ENCODE measurements at regions not wholly inside any gene's neighbourhood (a gene's known extent, or its start where the extent isn't known, plus 50 kb on each side); places are given as distances from the start of the nearest gene placed in this dataset.

DNA sequence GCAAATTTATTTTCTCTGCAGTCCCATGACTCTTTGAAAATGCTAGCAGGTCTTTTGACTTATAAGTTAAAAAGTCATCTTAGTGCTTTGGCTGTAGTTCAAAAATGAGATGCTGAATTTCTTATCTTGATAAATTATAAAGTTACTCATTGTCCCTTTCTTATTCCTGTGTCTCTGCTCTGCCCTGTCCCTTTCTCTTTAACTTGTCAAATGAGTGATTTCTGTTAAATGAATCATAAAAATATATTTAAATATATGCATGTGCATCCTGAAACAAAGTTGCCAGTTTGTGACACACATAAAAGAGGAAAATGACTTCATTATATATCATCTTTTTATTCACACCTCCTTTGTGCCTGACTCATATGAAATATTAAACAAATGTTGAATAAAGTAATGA lies 1097.3 kb upstream of the EPHA6 start:
- H3K9ac ChIP-seq (ENCODE audit: low read length): no peak overlapping the region
- no peaks in the 10 kb centered on the region for H3F3A ChIP-seq (ENCODE audit: insufficient read depth, low read length)
- H3K79me2 ChIP-seq (ENCODE audit: insufficient read depth, low read length): no peaks in the 10 kb centered on the region
- TF ChIP-seq, protein P1, sequence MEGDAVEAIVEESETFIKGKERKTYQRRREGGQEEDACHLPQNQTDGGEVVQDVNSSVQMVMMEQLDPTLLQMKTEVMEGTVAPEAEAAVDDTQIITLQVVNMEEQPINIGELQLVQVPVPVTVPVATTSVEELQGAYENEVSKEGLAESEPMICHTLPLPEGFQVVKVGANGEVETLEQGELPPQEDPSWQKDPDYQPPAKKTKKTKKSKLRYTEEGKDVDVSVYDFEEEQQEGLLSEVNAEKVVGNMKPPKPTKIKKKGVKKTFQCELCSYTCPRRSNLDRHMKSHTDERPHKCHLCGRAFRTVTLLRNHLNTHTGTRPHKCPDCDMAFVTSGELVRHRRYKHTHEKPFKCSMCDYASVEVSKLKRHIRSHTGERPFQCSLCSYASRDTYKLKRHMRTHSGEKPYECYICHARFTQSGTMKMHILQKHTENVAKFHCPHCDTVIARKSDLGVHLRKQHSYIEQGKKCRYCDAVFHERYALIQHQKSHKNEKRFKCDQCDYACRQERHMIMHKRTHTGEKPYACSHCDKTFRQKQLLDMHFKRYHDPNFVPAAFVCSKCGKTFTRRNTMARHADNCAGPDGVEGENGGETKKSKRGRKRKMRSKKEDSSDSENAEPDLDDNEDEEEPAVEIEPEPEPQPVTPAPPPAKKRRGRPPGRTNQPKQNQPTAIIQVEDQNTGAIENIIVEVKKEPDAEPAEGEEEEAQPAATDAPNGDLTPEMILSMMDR (IDR thresholded peaks at IDR 0.05; ENCODE audit: low read length): no peak
- TF ChIP-seq EZH2 (IDR thresholded peaks at IDR 0.05; ENCODE audit: borderline replicate concordance, low read length): no peak
- H3K4me3 ChIP-seq (ENCODE audit: low read depth, low read length, poor library complexity, severe bottlenecking): no peak overlapping the region
- H3K4me1 ChIP-seq (ENCODE audit: insufficient read depth, low read length, severe bottlenecking): no peaks in the 10 kb centered on the region
- no peaks in the 10 kb centered on the region for H3K9me2 ChIP-seq (ENCODE audit: low read depth, low read length)
- H4K20me1 ChIP-seq (ENCODE audit: insufficient read depth, low read length): no peaks in the 10 kb centered on the region
- H3K36me3 ChIP-seq (ENCODE audit: insufficient read depth, low read length): no peaks in the 10 kb centered on the region
- no peak overlapping the region for H3K27ac ChIP-seq (ENCODE audit: low read depth, low read length, poor library complexity, severe bottlenecking)
- no peaks in the 10 kb centered on the region for H3K27me3 ChIP-seq (ENCODE audit: insufficient read depth, low read length)
- H2AFZ ChIP-seq (ENCODE audit: low read length): no peak overlapping the region
- H3K4me2 ChIP-seq (ENCODE audit: low read length): no peak overlapping the region
- no peaks in the 10 kb centered on the region for H3K9me3 ChIP-seq (ENCODE audit: low read length)

DNA sequence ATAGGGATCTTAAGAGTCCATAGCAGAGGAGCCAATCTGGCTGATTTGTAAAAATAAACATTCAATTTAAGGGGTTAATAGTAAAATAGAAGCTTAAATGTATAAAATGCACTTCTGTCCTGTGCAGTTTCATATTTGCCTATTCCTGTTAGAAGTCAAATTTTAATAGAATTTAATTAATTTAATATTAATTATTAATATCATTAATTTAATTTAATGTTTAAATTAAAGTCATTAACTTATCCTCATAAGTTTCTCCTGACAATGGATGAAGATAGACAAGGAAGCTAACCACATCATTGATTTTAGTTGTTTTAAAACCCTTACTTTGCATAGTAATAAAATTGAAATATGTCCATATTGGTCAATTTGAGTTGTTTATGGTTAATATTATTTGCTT lies 1096.2 kb upstream of the EPHA6 start:
- no peaks in the 10 kb centered on the region for H3K36me3 ChIP-seq (ENCODE audit: insufficient read depth, low read length)
- H3K27ac ChIP-seq (ENCODE audit: low read depth, low read length, poor library complexity, severe bottlenecking): no peak overlapping the region
- no peaks in the 10 kb centered on the region for H3F3A ChIP-seq (ENCODE audit: insufficient read depth, low read length)
- no peak overlapping the region for H3K4me3 ChIP-seq (ENCODE audit: low read depth, low read length, poor library complexity, severe bottlenecking)
- H3K9ac ChIP-seq (ENCODE audit: low read length): no peak overlapping the region
- H3K9me2 ChIP-seq (ENCODE audit: low read depth, low read length): no peaks in the 10 kb centered on the region
- H3K9me3 ChIP-seq (ENCODE audit: low read length): no peaks in the 10 kb centered on the region
- no peaks in the 10 kb centered on the region for H3K79me2 ChIP-seq (ENCODE audit: insufficient read depth, low read length)
- no peaks in the 10 kb centered on the region for H4K20me1 ChIP-seq (ENCODE audit: insufficient read depth, low read length)
- H3K4me2 ChIP-seq (ENCODE audit: low read length): no peak overlapping the region
- no peaks in the 10 kb centered on the region for H3K27me3 ChIP-seq (ENCODE audit: insufficient read depth, low read length)
- H2AFZ ChIP-seq (ENCODE audit: low read length): no peak overlapping the region
- no peaks in the 10 kb centered on the region for H3K4me1 ChIP-seq (ENCODE audit: insufficient read depth, low read length, severe bottlenecking)
- TF ChIP-seq EZH2 (IDR thresholded peaks at IDR 0.05; ENCODE audit: borderline replicate concordance, low read length): no peak
- TF ChIP-seq, protein P1 (IDR thresholded peaks at IDR 0.05; ENCODE audit: low read length): no peak

DNA sequence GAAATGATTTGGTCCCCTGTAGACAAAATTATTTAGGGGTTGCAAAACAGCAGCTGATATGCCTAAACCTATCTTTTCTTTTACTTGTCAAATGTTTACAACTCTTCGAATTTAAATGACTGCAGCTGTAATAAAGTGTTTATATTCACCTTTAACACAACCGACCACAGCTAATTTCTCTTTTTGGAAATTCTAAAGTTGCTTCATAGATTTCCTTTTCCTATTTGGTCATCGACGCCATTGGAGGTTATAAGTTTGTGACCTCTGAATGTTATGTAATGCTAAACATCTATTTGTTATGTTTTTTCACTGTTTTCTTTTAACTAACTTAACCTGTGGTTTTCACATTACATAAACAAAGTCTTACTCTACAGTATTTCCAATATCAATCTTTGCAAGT lies 1094.9 kb upstream of the EPHA6 start:
- no peaks in the 10 kb centered on the region for H3K9me2 ChIP-seq (ENCODE audit: low read depth, low read length)

More for the DNA sequence above, 1094.9 kb upstream of the EPHA6 start:
- Histone ChIP-seq H3K9ac (ENCODE audit: low read length) (no peak overlapping the region), H2AFZ (ENCODE audit: low read length) (no peak overlapping the region), H3K27me3 (ENCODE audit: insufficient read depth, low read length) (no peaks in the 10 kb centered on the region), H3K4me1 (ENCODE audit: insufficient read depth, low read length, severe bottlenecking) (no peaks in the 10 kb centered on the region), H3K36me3 (ENCODE audit: insufficient read depth, low read length) (no peaks in the 10 kb centered on the region), H3K9me3 (ENCODE audit: low read length) (no peaks in the 10 kb centered on the region), H3K79me2 (ENCODE audit: insufficient read depth, low read length) (no peaks in the 10 kb centered on the region), H3K27ac (ENCODE audit: low read depth, low read length, poor library complexity, severe bottlenecking) (no peak overlapping the region), H3K4me2 (ENCODE audit: low read length) (no peak overlapping the region), H3F3A (ENCODE audit: insufficient read depth, low read length) (no peaks in the 10 kb centered on the region), H4K20me1 (ENCODE audit: insufficient read depth, low read length) (no peaks in the 10 kb centered on the region), H3K4me3 (ENCODE audit: low read depth, low read length, poor library complexity, severe bottlenecking) (no peak overlapping the region)
- no peak for TF ChIP-seq EZH2 (IDR thresholded peaks at IDR 0.05; ENCODE audit: borderline replicate concordance, low read length)
- TF ChIP-seq, protein P1 (IDR thresholded peaks at IDR 0.05; ENCODE audit: low read length): no peak
